HG02759 (cell line): ENCODE measurements at regions not wholly inside any gene's neighbourhood (a gene's known extent, or its start where the extent isn't known, plus 50 kb on each side); places are given as distances from the start of the nearest gene placed in this dataset.
"Not testable (repeated sequence)": the region's sequence is repeated elsewhere in the genome, so short reads cannot be mapped to it uniquely, and the experiment has no call there.

Source experiments
- ATAC-seq: cut with Tn5 transposase; IDR thresholded peaks from one replicate; pipeline ENCODE4 v1.9.1; 2021; ENCODE audit warnings: mild to moderate bottlenecking, moderate library complexity; ENCODE audit not compliant: unreplicated experiment

- not testable (repeated sequence) for ATAC-seq
Measured at GRCh38 chr10:46792657-46793357, 118.4 kb upstream of the PTPN20 start.

GRCh38 chr10:46796351-46796750, 114.9 kb upstream of the PTPN20 start:
- ATAC-seq, result not testable (repeated sequence)

GRCh38 chr10:46802010-46802409, 109.2 kb upstream of the PTPN20 start:
- not testable (repeated sequence) for ATAC-seq

GRCh38 chr10:46803082-46803481, 108.1 kb upstream of the PTPN20 start:
- not testable (repeated sequence) for ATAC-seq

- not testable (repeated sequence) for ATAC-seq
Measured at GRCh38 chr10:46810222-46810621, 101.0 kb upstream of the PTPN20 start.

- not testable (repeated sequence) for ATAC-seq
Measured at GRCh38 chr10:46816126-46816525, 95.1 kb upstream of the PTPN20 start.

- ATAC-seq, result not testable (repeated sequence)
Measured at GRCh38 chr10:46840393-46841050, 70.7 kb upstream of the PTPN20 start.

- ATAC-seq, result not testable (repeated sequence)
Measured at GRCh38 chr10:46841051-46841593, 70.1 kb upstream of the PTPN20 start.

GRCh38 chr10:46845194-46845593, 66.0 kb upstream of the PTPN20 start:
- ATAC-seq, result not testable (repeated sequence)

- ATAC-seq, result not testable (repeated sequence)
Measured at GRCh38 chr10:46845640-46846039, 65.6 kb upstream of the PTPN20 start.

- not testable (repeated sequence) for ATAC-seq
Measured at GRCh38 chr10:46860753-46861152, 50.5 kb upstream of the PTPN20 start.
